Stimulated activated CD4-positive, alpha-beta T cell treated with anti-CD3 and anti-CD28 coated beads, Interleukin-12 subunit alpha, Interleukin-12 subunit beta, amount 100 ng/mL, for 24 hours (primary cell): ENCODE measurements at regions not wholly inside any gene's neighbourhood (a gene's known extent, or its start where the extent isn't known, plus 50 kb on each side); places are given as distances from the start of the nearest gene placed in this dataset.

Source experiments
- DNase-seq, 2 experiments: peaks; one replicate each; pipeline ENCODE4 v3.0.0-alpha.2; 2020; ENCODE audit warnings: low read depth in 2 of 2

DNA sequence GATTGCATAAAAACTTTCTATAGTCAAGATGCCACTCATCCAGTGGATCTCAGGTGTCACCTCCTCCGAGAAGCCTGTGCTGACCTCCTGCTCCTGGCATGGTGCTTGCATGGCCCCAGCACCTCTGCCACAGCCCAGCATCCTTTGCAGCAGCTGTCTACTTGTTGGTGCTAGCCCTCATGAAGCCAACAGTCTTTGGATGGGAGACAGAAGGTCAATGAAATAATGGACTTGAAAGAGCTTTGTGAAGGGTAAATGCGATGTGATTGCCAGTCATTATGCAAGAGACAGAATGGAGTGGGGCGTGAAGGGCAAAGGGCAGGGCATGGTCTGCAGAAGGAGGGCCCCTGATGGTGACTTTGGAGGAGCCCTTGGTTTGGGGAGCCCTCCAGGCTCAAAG lies 63.0 kb upstream of the CLMN start:
- DNase-seq: no peak

DNA sequence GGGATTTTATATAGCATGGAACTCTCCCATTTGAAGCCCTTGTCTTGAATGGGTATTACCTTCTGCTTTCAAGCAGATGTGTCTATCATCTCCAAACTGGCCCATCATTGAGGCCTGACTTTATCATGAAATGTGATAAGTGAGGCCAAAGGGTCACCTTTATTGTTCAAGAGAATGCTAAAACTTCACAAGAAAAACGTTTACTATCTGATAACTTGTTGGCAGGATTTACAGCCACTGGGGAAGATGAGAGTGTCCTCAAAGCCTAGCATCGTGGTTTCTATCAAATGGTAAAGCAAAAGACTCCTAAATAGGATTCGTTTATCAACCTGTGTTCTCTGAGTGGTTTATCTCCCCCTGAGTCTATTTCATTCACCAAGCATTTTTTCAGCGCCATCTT lies 62.0 kb upstream of the CLMN start:
- DNase-seq: no peak

DNA sequence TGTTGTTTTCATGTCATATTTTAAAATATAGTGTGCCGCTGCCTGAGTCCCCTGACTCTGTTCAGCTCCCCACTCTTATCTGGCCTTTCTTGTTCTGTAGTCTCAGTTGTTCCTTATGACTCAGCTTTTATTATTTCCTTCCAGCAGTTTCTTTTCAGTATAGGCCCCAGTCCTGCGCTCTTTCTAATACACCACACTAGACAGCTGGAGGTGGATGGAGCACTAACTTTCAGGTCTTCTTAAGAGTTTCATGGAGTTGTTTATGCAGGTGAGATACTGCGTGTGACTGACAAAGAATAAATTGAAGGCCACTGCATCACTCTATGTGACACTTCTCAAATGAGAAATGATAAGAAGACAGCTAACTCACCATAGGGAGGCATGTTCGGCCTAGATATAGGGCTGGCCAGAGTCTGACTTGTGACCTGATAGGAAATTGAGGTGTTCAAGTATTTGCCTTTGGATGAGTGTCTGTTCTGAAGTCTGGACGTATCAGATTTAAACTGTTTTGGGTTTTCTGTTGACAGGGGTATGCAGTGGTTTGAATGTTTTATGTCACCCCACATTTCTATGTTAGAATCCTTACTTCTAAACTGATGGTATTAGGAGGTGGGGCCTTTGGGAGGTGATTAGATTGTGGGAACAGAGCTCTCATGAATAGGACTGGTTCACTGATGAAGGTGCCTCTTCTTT lies 60.8 kb upstream of the CLMN start:
- DNase-seq: no peak

DNA sequence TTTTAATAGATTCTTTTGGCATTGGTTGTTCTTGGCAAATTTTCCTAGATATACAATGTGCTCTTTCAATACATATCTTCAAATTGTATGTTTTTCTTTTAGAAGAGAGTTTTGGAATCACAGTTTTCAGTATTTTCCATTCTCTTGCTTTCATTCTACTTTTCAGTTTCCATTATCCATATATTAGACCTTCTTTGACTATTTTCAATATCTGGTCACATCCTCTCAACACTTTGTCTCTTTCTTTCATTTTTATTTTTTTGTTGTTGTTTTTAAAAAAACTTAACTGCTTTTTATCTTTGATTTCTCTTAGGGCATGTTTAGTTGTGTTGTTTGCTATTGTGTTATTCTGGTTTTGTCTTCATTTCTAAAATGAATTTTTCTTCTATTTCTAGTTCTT lies 59.9 kb upstream of the CLMN start:
- no peak for DNase-seq

DNA sequence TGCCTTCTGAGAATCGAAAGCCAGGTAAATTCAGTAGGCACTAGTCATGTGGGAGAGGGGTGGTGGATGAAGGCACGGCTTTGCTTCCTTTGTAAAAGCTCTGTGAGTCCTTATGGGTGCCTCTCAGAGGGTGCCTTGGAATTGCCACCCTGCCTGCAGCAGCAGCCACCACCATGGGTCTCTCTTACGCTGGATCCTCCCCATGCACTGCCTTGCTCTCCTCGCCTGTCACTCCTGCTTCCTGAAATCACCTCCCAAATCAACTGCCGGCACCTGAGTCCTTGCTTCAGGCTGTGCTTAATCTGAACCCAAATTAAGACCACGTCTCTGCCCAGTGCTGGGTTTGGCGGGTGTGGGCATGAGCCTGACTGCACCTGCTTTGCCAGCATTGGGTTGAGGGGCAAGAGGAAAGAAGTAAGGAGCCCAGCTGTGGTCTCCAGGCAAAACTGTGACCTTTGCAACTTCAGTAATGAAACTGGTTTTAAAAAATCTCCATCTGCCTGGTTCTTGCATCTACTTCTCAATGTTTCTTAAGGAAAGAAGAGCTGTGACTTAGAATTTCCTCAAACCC lies 55.9 kb upstream of the CLMN start:
- no peak for DNase-seq

DNA sequence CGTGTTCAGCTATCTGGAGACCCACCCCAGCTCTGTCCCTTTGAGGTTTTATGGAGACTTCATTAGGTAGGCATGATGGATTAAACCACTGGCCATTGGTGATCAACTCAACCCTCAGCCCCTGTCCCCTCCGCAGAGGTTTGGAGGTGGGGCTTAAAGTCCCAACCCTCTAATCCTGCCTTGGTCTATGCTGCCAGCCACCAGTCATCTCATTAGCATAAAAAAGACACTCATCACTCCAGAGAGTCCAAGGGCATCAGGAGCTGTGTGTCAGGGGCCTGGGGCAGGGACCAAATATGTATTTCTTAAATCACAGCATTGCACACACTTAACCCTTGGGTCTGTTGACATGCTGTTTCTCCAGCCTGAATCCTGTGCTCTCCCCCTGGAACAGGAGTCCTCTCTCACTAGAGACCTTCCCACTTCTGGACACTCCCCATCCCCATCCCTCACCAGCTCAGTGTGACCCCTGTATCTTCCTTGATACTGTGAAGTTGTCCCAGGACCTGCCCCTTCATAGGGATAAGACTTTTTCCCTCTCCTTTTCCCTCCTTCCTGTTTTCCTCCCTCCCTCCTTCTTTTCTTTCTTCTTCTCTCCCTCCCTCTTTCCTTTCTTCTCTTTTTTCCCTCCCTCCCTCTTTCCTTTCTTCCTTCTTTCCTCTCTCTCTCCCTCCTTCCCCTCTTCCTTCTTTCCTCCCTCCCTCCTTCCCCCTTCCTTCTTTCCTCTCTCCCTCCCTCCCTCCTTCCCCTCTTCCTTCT lies 54.7 kb upstream of the CLMN start:
- DNase-seq: no peak

DNA sequence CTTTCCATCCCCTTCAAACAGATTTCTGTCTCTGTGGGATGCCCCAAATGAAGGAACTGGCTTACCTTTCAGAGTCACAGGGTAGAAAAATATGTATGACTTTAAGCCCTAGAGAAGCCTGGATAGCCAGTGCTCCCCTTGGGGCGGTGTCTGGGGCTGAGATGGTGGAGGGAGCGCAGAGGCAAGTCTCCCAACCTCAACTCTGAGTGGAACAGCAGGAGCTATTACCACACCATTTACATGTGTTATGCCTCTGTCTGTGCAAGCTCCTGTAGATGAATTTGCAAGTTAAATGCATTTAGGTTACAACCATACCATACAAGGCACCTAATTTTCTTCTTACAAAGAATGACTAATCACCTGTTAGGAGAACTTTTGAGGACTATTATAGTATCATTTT lies 50.4 kb upstream of the CLMN start:
- no peak for DNase-seq
